HG02852 (cell line): ENCODE measurements at regions not wholly inside any gene's neighbourhood (a gene's known extent, or its start where the extent isn't known, plus 50 kb on each side); places are given as distances from the start of the nearest gene placed in this dataset.

Experiments used
- ATAC-seq: cut with Tn5 transposase; IDR thresholded peaks from one replicate; pipeline ENCODE4 v1.9.1; 2021; ENCODE audit warnings: mild to moderate bottlenecking, moderate library complexity; ENCODE audit not compliant: unreplicated experiment

- ATAC-seq, result no peak
Measured at GRCh38 chr16:86327321-86327720, 183.0 kb upstream of the FOXF1 start.

GRCh38 chr16:86330906-86331305 is 179.4 kb upstream of the FOXF1 start:
- no peak for ATAC-seq

GRCh38 chr16:86334079-86334635 is 176.2 kb upstream of the FOXF1 start:
- no peak for ATAC-seq

GRCh38 chr16:86335266-86336172 is 174.8 kb upstream of the FOXF1 start:
- ATAC-seq, result no peak

DNA sequence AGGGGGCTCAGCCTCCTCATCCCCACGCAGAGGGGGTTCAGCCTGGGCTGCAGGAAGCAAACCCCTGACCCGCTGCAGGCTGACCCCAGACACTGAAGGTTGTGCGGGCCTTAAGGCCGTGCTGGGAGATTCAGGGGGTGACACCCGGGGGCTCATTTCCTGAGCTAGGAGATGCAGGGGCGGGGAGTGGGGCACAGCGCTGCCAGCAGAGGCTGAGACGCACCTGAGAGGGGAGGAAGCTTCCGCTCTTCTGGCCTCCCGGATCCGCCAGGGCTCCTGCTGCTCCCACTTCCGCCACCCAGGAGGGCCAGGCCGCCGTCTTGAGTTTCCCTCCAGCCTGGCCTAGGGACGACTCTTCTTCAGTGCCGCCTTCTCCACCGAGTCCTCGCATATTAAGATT is 173.2 kb upstream of the FOXF1 start:
- ATAC-seq, result no peak

GRCh38 chr16:86337581-86338402 is 172.5 kb upstream of the FOXF1 start:
- no peak for ATAC-seq

DNA sequence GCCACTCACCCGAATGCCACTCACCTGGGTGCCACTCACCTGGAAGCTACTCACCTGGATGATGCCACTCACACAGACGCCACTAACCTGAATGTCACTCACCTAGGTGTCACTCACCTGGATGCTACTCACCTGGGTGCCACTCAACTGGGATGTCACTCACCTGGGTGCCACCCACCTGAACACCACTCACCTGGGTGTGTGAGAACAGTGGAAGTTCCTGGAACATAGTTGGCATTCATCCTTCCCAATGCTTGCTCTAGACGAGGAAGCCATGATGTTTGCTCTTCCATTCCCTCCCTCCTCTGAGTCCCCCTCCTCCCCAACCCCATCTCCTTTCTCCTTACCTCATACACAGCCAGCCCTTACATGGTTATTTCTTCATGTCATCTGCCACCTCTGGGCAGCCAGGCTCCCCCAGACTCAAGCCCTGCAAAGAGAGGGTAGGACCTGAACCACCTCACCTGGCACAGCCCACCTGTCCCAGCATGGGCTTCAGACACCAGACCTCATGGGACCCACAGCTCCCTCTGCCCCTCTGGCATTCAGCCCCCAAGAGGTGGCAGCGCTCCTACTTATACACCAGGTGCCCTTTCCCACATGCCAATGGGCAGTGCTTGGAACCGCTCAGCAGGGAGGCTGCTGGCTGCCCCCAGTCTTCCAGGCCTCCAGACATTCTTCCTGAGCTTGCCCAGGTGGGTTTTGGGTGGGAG is 171.8 kb upstream of the FOXF1 start:
- ATAC-seq, result no peak

DNA sequence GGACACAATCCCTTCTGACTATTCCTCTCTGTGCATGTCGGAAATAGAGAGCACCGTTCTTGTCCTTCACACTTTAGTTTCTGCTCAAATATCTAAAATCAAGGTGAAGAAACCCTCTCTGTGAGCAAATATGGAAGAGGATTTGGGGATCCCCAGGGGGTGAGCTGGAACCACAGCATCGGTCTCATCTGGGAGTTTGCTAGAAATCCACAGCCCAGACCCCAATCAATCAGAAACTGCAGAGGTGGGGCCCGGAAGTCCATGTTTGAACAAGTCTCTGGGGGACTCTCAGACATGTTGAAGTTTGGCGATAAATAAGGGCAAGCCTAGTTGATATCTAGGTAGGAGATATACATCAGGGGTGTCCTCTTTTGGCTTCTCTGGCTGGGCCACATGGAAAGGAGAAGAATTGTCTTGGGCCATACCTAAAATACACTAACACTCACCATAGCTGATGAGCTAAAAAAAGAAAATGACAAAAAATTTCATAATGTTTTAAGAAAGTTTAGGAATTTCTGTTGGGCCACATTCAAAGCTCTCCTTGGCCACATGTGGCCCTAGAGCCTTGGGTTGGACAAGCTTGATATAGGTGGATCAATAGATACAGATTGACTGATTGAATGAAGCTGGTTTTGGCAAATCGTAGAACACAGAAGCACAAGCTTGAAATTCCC is 168.0 kb upstream of the FOXF1 start:
- no peak for ATAC-seq

- ATAC-seq, result no peak
Measured at GRCh38 chr16:86343027-86343795, 167.1 kb upstream of the FOXF1 start.

DNA sequence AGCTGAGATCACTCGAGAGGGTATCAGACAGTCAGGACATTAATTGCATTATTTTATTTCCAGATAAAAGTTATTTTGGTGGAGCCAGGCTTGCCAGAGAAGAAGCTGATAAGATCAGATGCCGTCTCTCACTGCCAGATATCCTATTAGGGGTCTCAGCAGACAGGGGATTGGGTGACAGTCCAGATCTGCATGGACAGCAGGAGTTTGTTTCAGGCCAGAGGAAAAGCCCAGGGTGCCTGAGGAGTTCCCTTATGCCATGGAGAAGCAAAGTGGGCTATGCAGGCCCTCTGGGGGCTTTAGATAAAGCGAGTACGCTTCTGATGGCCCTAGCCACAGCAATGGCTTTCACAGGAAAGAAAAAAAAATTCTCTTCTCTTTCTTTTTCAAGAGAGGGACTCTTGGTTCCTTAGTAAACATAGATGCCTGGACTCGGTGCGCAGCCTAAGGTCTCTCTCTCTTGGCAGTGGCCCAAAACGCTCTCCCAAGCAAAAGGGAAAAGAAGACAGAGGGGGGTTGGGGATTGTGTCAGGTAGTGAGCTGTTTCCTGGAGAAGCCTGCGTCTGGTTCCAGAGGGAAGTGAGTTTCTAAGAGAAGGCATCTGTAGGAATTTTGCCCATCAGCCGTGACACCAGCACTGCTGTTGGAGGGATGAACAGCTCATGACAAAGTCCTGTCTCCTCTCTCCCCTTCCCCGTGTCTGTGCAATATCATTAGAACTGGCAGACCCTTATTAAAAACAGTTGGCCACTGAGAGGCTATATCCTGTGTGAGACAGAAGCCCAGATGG is 166.3 kb upstream of the FOXF1 start:
- ATAC-seq, result no peak

- no peak for ATAC-seq
Measured at GRCh38 chr16:86344586-86344871, 165.8 kb upstream of the FOXF1 start.

DNA sequence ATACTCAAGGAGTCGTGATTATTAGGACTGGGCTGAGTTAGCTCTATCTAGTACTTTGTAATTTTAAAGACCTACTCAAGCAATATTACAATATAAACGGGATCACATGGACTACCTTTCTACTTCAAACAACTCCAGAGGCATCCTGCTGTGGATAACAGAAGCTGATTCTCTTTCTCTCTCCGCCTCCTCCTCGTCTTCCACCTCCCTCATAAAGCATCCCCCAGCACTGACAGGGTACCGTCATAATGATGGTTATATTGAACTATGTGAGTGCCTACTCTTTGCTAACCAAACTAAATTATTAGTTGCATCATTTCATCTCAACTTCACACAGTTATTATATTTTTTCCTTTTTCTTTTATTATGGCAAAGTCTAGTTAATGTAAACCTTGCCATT is 165.4 kb upstream of the FOXF1 start:
- no peak for ATAC-seq

GRCh38 chr16:86345516-86345915 is 164.8 kb upstream of the FOXF1 start:
- no peak for ATAC-seq

- ATAC-seq, result no peak
Measured at GRCh38 chr16:86346034-86346433, 164.3 kb upstream of the FOXF1 start.

DNA sequence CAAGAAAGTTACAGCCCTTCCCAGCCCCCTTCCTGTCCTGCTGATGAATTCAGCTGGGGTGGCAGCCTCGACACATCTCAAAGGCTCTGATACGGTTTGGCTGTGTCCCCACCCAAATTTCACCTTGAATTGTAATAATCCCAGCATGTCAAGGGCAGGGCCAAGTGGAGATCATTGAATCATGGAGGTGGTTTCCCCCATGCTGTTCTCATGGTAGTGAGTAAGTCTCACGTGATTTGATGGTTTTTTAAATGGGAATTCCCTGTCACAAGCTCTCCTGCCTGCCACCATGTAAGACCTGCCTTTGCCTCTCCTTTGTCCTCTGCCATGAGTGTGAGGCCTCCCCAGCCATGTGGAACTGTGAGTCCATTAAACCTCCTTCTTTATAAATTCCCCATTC is 163.2 kb upstream of the FOXF1 start:
- no peak for ATAC-seq

DNA sequence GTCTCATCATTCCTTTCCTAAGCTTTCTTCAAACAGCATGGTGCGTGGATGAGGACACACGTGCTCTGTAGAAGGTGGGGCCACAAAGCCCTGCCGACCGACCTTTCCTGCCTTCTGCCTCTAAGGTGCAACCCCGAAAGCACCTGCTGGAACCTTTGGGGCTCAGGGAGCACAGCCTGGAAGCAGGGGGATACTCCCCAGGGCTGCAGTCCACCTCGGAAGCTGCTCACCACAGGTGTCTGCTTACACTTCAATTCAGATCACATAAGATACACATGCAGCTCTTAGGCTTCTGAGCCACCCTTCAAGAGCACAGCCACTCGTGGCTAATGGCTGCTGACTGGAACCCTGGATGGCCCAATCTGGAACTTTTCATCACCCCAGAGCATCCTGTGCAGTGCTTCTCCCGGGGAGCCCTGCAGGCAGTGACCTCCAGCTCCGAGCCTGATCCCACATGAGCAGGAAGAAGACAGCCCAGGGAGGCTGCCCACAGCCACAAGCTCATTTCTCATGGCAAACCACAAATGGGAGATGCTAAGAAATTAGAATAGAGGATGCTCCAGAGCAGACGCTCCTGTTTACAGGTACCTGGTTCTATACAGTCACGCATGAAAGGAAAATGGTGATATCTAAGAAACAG is 162.3 kb upstream of the FOXF1 start:
- no peak for ATAC-seq

DNA sequence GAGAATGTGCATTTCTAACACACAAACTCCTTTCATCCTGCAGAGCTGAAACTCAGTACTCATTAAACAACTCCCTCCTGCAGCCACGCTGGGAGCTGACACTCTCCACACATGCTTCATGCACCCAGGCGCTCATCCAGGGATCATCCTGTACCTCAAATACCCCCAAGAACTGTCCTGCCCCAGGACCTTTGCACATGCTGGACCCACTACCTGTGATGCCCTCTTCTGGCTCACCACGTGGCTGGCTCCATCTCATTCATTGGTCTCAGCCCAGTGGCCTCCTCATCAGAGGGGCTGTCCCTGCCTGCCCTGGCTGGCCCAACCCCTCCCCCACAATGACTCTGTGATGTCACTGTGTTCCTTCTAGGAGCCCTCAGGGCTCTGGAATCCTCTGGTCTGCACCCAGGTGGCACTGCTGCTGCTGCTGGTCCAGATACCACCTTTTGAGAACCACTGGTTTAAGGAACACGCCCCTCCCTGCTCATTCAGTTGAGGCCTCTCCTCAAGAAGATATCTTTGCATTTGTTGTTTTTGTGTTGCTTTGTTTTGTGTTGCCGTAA is 160.9 kb upstream of the FOXF1 start:
- ATAC-seq, result no peak

DNA sequence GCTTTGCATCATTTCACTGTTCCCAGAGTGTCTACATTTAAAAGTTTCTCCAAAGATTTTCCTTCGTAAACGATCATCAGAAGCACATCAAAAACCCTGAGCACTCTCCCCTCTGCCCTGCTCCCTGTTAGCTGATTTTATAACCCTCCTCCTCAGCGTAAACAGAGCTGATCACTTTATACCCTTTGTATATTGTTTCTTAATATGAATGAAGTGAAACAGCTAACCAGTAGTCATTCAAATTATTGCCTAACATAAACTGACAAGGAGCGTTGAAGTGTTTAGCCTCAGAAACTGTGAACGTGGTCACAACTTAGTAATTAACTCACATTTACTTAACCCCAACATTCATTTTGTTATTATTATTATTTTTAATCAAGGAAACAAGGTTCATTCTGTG is 160.0 kb upstream of the FOXF1 start:
- ATAC-seq, result no peak
